ENCODE measurements at regions not wholly inside any gene's neighbourhood (a gene's known extent, or its start where the extent isn't known, plus 50 kb on each side); places are given as distances from the start of the nearest gene placed in this dataset.

GRCh38 chr2:163187995-163188655, 349.6 kb upstream of the KCNH7 start:
- intact Hi-C loops (cut with micrococcal nuclease), result no loop called here

More at GRCh38 chr2:163187995-163188655, 349.6 kb upstream of the KCNH7 start:
- ChIA-PET POLR2A (no interaction called here), CTCF (ENCODE audit: low intra/inter-chr PET ratio) (no interaction called here)
- Histone ChIP-seq H3K9me1 (ENCODE audit: control insufficient read depth, insufficient read depth, low read length) (no peaks in the 10 kb centered on the region), H3K79me2 (ENCODE audit: control insufficient read depth, insufficient read depth, low read length) (no peaks in the 10 kb centered on the region), H2AFZ (ENCODE audit: low read depth, low read length) (no peak overlapping the region), H3K9ac (ENCODE audit: insufficient read depth in 1 of 2, low read depth in 2 of 2, low read length in 2 of 2) (no peak overlapping the region), H3K27me3 (ENCODE audit: control insufficient read depth in 2 of 2, insufficient read depth in 2 of 2, low read length in 2 of 2) (no peaks in the 10 kb centered on the region), H3K9me3 (replicated peaks; ENCODE audit: control insufficient read depth, insufficient read depth, low read depth, low read length) (no peaks in the 10 kb centered on the region), H3K4me3 (no peak overlapping the region), H3K4me2 (ENCODE audit: insufficient read depth, low read length) (no peak overlapping the region), H3K36me3 (ENCODE audit: control insufficient read depth, insufficient read depth, low read length) (no peaks in the 10 kb centered on the region), H3K27ac (ENCODE audit: extremely low read depth, low read depth, low read length) (no peak overlapping the region), H3K4me1 (replicated peaks in 1 of 2; ENCODE audit: control insufficient read depth in 2 of 2, insufficient read depth in 2 of 2, low read length in 2 of 2) (no peaks in the 10 kb centered on the region), H4K20me1 (replicated peaks; ENCODE audit: control insufficient read depth, insufficient read depth, low read length) (no peaks in the 10 kb centered on the region)
- in situ Hi-C loops (cut with MboI), result no loop called here
- 2% methylated on average over 7 of the region's 7 CpGs for WGBS (ENCODE audit: insufficient coverage, low coverage, missing lambda C conversion rate)
- DNase-seq (ENCODE audit: extremely low read depth in 1 of 4, low spot score in 3 of 4), result no peak
- no TSS peak for BruUV-seq (replicated peaks)
- ATAC-seq, result no peak
- TF ChIP-seq, protein P1, sequence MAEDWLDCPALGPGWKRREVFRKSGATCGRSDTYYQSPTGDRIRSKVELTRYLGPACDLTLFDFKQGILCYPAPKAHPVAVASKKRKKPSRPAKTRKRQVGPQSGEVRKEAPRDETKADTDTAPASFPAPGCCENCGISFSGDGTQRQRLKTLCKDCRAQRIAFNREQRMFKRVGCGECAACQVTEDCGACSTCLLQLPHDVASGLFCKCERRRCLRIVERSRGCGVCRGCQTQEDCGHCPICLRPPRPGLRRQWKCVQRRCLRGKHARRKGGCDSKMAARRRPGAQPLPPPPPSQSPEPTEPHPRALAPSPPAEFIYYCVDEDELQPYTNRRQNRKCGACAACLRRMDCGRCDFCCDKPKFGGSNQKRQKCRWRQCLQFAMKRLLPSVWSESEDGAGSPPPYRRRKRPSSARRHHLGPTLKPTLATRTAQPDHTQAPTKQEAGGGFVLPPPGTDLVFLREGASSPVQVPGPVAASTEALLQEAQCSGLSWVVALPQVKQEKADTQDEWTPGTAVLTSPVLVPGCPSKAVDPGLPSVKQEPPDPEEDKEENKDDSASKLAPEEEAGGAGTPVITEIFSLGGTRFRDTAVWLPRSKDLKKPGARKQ (CRISPR knock-in tag; IDR thresholded peaks at IDR 0.05), result no peak
- no peak for TF ChIP-seq SIN3A (IDR thresholded peaks at IDR 0.05; ENCODE audit: borderline replicate concordance in 2 of 2, control insufficient read depth in 1 of 2, low read depth in 2 of 2, low read length in 2 of 2)
- TF ChIP-seq, protein P2, sequence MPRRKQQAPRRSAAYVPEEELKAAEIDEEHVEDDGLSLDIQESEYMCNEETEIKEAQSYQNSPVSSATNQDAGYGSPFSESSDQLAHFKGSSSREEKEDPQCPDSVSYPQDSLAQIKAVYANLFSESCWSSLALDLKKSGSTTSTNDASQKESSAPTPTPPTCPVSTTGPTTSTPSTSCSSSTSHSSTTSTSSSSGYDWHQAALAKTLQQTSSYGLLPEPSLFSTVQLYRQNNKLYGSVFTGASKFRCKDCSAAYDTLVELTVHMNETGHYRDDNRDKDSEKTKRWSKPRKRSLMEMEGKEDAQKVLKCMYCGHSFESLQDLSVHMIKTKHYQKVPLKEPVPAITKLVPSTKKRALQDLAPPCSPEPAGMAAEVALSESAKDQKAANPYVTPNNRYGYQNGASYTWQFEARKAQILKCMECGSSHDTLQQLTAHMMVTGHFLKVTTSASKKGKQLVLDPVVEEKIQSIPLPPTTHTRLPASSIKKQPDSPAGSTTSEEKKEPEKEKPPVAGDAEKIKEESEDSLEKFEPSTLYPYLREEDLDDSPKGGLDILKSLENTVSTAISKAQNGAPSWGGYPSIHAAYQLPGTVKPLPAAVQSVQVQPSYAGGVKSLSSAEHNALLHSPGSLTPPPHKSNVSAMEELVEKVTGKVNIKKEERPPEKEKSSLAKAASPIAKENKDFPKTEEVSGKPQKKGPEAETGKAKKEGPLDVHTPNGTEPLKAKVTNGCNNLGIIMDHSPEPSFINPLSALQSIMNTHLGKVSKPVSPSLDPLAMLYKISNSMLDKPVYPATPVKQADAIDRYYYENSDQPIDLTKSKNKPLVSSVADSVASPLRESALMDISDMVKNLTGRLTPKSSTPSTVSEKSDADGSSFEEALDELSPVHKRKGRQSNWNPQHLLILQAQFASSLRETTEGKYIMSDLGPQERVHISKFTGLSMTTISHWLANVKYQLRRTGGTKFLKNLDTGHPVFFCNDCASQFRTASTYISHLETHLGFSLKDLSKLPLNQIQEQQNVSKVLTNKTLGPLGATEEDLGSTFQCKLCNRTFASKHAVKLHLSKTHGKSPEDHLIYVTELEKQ (CRISPR knock-in tag; IDR thresholded peaks at IDR 0.05), result no peak
- FAIRE-seq, result no peak
